ENCODE measurements at regions not wholly inside any gene's neighbourhood (a gene's known extent, or its start where the extent isn't known, plus 50 kb on each side); places are given as distances from the start of the nearest gene placed in this dataset.

DNA sequence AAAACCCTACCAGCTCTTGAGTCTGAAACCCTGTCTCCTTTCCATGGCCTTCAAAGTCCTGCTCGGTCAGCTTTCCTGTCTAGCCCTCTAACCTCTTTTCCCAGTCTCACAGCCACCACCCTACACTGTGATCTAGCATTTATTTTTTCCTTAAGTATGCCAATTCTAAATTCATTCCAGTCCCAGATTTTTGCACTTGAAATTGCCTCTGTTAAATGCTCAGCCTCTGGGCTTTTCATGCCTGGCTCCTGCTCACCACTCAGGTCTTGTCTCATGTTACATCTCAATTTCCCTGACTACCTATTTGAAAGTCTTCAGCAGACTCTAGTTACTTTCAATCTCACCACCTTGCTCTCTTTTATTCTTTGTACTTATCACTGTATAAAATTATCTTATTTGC lies 176.2 kb downstream of the ADGRL4 start:
- peaks cover 9% of the 10 kb centered on the region for H3K4me1 Mint-ChIP-seq
- H3K27me3 Mint-ChIP-seq (ENCODE audit: low read depth) = peaks cover 1% of the 10 kb centered on the region
- no peak for DNase-seq (ENCODE audit: low spot score in 2 of 2, unreplicated experiment in 2 of 2)
- TF ChIP-seq, protein P1, sequence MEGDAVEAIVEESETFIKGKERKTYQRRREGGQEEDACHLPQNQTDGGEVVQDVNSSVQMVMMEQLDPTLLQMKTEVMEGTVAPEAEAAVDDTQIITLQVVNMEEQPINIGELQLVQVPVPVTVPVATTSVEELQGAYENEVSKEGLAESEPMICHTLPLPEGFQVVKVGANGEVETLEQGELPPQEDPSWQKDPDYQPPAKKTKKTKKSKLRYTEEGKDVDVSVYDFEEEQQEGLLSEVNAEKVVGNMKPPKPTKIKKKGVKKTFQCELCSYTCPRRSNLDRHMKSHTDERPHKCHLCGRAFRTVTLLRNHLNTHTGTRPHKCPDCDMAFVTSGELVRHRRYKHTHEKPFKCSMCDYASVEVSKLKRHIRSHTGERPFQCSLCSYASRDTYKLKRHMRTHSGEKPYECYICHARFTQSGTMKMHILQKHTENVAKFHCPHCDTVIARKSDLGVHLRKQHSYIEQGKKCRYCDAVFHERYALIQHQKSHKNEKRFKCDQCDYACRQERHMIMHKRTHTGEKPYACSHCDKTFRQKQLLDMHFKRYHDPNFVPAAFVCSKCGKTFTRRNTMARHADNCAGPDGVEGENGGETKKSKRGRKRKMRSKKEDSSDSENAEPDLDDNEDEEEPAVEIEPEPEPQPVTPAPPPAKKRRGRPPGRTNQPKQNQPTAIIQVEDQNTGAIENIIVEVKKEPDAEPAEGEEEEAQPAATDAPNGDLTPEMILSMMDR (IDR thresholded peaks at IDR 0.05; ENCODE audit: unreplicated experiment) = no peak
- no peak overlapping the region for H3K4me3 Mint-ChIP-seq
- no peaks in the 10 kb centered on the region for H3K36me3 Mint-ChIP-seq
- no peaks in the 10 kb centered on the region for H3K9me3 Mint-ChIP-seq
- no peak overlapping the region for H3K27ac Mint-ChIP-seq

DNA sequence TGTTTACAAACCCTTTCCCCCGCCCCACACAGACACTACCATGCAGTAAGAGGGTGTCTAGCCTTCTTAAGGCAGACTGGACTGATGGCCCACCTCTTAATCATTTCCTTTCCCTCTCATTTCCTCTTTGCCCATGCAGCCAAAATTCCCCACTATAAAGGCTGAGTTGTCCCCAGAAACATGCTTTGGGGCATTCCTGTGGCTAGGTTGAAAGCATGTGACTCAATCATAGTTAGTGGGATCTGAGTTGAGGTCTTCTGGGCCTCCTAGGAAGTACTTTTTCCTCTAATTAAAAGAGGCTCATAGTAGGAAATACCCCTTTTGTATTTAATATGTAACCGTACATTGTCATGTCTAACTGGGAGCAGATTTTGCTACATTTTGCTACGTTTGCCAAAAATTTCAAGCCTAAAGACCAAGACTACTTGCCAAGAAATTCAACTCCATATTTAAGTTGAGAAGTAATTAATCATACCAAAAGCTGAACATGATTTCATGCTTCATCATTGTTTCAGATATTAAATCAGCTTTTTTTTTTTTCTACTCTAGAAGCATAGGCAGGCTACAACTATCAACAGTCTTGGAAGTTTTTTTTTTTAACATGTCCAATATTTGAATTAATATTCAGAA lies 174.7 kb downstream of the ADGRL4 start:
- TF ChIP-seq, protein P1 (IDR thresholded peaks at IDR 0.05; ENCODE audit: unreplicated experiment) = no peak
- H3K9me3 Mint-ChIP-seq = no peaks in the 10 kb centered on the region
- no peak overlapping the region for H3K27ac Mint-ChIP-seq
- peaks cover 9% of the 10 kb centered on the region for H3K4me1 Mint-ChIP-seq
- H3K36me3 Mint-ChIP-seq = no peaks in the 10 kb centered on the region
- no peak overlapping the region for H3K4me3 Mint-ChIP-seq
- no peak for DNase-seq (ENCODE audit: low spot score in 2 of 2, unreplicated experiment in 2 of 2)
- H3K27me3 Mint-ChIP-seq (ENCODE audit: low read depth) = peaks cover 1% of the 10 kb centered on the region

DNA sequence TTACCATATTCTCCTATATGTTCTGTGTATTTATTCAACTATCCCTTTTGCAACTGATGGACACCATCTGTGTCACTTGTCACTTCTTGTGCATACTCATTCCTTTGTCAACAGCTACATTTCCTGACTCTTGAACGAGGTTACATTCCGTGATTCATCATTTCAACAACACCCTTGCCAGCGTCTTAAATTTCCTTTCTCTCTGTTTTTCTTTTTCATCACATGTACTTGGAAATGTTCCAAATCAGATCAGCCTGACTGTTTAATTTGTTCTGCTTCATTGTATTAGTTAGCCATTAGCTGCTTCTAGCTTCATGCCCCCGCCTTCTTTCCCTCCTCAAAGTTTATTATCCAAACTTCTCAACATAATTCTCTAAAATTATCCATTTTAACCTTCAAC lies 173.0 kb downstream of the ADGRL4 start:
- TF ChIP-seq, protein P1 (IDR thresholded peaks at IDR 0.05; ENCODE audit: unreplicated experiment) = no peak
- Mint-ChIP-seq H3K27ac (no peak overlapping the region), H3K4me1 (peaks cover 9% of the 10 kb centered on the region), H3K4me3 (no peak overlapping the region), H3K36me3 (no peaks in the 10 kb centered on the region), H3K27me3 (ENCODE audit: low read depth) (peaks cover 1% of the 10 kb centered on the region), H3K9me3 (no peaks in the 10 kb centered on the region)
- no peak for DNase-seq (ENCODE audit: low spot score in 2 of 2, unreplicated experiment in 2 of 2)

DNA sequence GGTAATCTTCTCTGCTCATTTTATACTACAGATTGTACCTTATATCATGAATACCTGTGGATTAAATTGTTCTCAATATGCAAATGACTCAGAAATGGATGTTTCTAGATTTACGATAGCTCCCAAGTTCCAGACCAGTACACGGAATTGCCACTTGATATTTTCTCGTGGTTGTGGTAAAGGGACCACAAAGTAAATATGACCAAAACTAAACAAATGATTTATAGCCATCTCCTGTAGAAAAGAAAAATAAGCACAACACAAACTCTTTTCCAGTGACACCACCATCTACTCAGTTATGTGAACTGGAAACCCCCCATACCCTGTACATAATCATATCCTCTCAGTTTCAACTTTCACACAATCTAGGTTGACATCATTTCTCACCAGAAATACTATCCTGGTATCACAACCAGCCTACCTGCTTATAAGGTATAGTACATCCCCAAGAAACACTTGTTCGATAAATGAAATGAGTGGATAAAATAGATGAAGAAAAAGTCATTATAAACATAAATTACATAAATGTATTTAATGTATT lies 172.3 kb downstream of the ADGRL4 start:
- no peak for DNase-seq (ENCODE audit: low spot score in 2 of 2, unreplicated experiment in 2 of 2)
- Mint-ChIP-seq H3K9me3 (no peaks in the 10 kb centered on the region), H3K27me3 (ENCODE audit: low read depth) (peaks cover 1% of the 10 kb centered on the region), H3K4me3 (no peak overlapping the region), H3K4me1 (peaks cover 9% of the 10 kb centered on the region), H3K27ac (no peak overlapping the region), H3K36me3 (no peaks in the 10 kb centered on the region)
- TF ChIP-seq, protein P1 (IDR thresholded peaks at IDR 0.05; ENCODE audit: unreplicated experiment) = no peak

DNA sequence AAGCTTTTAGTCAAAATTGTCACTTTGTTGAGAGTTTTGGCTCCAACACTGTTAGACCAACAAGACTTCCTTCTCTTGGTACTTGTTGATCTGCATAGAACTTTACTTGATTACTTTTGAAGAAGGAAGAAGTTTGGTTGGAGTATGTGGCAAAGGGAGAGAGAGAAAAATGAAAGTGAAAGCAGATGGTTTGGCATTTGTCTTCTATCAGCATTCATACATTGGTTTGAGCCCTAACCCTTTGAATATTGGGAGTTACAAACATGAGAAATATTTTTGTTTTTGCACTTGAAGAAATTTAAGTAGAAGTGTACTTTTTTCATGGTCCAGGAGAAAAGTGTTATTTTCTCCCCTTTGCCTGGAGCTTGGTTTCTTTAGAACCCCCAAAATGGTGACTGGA lies 169.8 kb downstream of the ADGRL4 start:
- TF ChIP-seq, protein P1 (IDR thresholded peaks at IDR 0.05; ENCODE audit: unreplicated experiment) = no peak
- DNase-seq (ENCODE audit: low spot score in 2 of 2, unreplicated experiment in 2 of 2) = no peak
- H3K27ac Mint-ChIP-seq = no peak overlapping the region
- no peaks in the 10 kb centered on the region for H3K9me3 Mint-ChIP-seq
- H3K27me3 Mint-ChIP-seq (ENCODE audit: low read depth) = peaks cover 1% of the 10 kb centered on the region
- H3K4me3 Mint-ChIP-seq = no peak overlapping the region
- H3K36me3 Mint-ChIP-seq = no peaks in the 10 kb centered on the region
- peaks cover 22% of the 10 kb centered on the region for H3K4me1 Mint-ChIP-seq
